Testis (tissue), 2 donors: ENCODE measurements at regions not wholly inside any gene's neighbourhood (a gene's known extent, or its start where the extent isn't known, plus 50 kb on each side); places are given as distances from the start of the nearest gene placed in this dataset.

Source experiments
- CTCF ChIP-seq, 3 experiments: fragments of 450-650 bp in 2 of 3; fragments of 200-600 bp in 1 of 3; sonication (generic) in 1 of 3; IDR thresholded peaks; one replicate each; pipeline ENCODE4 v1.5.1; 2016 to 2019; ENCODE audit warnings: antibody characterized with exemption in 3 of 3, mild to moderate bottlenecking in 2 of 3, moderate library complexity in 1 of 3
- POLR2A ChIP-seq: fragments of 450-650 bp; IDR thresholded peaks from one replicate; pipeline ENCODE4 v1.6.1; 2017; ENCODE audit warnings: antibody characterized with exemption, mild to moderate bottlenecking, moderate library complexity

DNA sequence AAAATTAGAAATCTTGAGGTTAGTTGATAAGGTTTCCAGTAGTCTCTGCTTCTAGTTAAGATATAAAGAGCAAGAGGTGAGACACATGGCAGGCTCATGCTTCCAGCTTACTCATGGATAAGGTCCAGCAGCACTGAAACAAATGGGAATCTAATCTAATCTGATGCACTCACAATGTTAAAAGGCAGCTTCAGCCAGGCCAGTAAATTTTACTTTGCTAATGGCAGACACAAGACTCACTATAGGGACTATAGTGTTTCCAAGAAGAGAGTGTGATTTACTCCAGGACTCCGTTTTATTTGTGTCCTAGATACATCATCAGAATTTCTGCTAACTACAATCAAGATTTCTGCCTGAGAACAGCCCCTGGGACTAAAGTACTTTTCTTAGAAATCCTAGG is 324.8 kb downstream of the SMOC2 start:
- no peak for TF ChIP-seq POLR2A
- no peak for TF ChIP-seq CTCF (IDR thresholded peaks at IDR 0.05)
